ENCODE measurements at regions not wholly inside any gene's neighbourhood (a gene's known extent, or its start where the extent isn't known, plus 50 kb on each side); places are given as distances from the start of the nearest gene placed in this dataset.

DNA sequence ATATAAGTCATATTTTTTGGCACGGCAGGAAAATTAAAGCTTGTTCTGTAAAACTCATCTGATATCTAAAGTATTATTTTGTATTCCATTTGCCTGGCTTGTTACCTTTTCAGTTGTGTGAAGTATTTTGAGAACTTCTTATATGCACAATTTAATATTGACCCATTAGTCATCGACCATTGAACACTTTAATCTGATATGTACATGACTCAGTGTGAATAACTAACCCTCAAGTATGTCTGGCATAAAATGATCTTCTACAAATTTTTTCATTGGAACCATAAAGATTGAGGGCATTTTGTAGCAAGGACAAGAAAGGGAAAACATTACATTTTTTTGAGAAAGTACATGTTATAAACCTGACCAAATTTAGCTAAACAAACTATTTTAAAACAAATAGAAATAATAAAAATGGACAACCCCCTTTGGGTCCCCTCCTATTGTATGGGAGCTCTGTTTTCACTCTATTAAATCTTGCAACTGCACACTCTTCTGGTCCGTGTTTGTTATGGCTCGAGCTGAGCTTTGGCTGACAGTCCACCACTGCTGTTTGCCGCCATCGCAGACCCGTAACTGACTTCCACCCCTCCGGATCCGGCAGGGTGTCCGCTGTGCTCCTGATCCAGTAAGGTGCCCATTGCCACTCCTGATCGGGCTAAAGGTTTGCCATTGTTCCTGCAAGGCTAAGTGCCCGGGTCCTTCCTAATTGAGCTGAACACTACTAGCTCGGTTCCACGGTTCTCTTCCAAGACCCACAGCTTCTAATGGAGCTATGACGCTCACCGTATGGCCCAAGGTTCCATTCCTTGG is 118.8 kb downstream of the SLC6A15 start:
- TF ChIP-seq NFRKB (IDR thresholded peaks at IDR 0.05) (no peak), ARNT (IDR thresholded peaks at IDR 0.05) (no peak), LEF1 (IDR thresholded peaks at IDR 0.05; ENCODE audit: borderline replicate concordance) (no peak), HDGF (IDR thresholded peaks at IDR 0.05; ENCODE audit: borderline replicate concordance) (no peak), TARDBP (IDR thresholded peaks at IDR 0.05) (no peak), CTBP1 (IDR thresholded peaks at IDR 0.05; ENCODE audit: borderline replicate concordance) (no peak), FOXK2 (IDR thresholded peaks at IDR 0.05) (no peak), SP1 (IDR thresholded peaks at IDR 0.05) (no peak), ELF4 (IDR thresholded peaks at IDR 0.05) (no peak), FOXM1 (IDR thresholded peaks at IDR 0.05; ENCODE audit: borderline replicate concordance) (no peak)
- no peak for DNase-seq (ENCODE audit: extremely low spot score)
- POLR2A ChIA-PET, result no interaction called here
- CTCF ChIA-PET, result no interaction called here

DNA sequence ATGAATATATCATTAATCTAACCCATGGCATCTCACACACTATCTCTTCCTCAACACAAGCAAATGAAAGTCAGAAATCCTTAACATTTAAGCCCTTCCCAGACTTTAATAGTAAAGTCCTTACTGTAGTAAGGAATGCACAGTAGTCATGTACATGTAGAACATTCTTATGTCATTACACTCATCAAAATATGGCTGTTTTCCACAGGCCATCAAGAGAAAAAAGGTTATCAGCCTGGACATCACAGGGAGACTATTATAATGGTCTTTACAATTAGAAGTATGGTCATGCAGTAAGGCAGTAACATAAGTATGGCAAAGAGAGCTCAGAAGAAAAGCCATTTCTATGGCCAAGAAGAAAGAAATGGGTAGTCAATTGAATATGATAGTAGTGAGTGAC is 121.2 kb downstream of the SLC6A15 start:
- TF ChIP-seq ELF4 (IDR thresholded peaks at IDR 0.05) (no peak), SP1 (IDR thresholded peaks at IDR 0.05) (no peak), NFRKB (IDR thresholded peaks at IDR 0.05) (no peak), TARDBP (IDR thresholded peaks at IDR 0.05) (no peak), SUZ12 (IDR thresholded peaks at IDR 0.05) (no peak), ZNF384 (IDR thresholded peaks at IDR 0.05) (no peak), L3MBTL2 (conservative IDR thresholded peaks at IDR 0.05) (no peak), FOXK2 (IDR thresholded peaks at IDR 0.05) (no peak), HDGF (IDR thresholded peaks at IDR 0.05; ENCODE audit: borderline replicate concordance) (no peak), BHLHE40 (IDR thresholded peaks at IDR 0.05; ENCODE audit: borderline replicate concordance) (no peak)
- TF ChIP-seq, protein P1, sequence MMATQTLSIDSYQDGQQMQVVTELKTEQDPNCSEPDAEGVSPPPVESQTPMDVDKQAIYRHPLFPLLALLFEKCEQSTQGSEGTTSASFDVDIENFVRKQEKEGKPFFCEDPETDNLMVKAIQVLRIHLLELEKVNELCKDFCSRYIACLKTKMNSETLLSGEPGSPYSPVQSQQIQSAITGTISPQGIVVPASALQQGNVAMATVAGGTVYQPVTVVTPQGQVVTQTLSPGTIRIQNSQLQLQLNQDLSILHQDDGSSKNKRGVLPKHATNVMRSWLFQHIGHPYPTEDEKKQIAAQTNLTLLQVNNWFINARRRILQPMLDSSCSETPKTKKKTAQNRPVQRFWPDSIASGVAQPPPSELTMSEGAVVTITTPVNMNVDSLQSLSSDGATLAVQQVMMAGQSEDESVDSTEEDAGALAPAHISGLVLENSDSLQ (IDR thresholded peaks at IDR 0.05), result no peak
- no peak for DNase-seq (ENCODE audit: extremely low spot score)
- POLR2A ChIA-PET, result no interaction called here
- CTCF ChIA-PET, result no interaction called here

GRCh38 chr12:84789184-84789583 is 123.4 kb downstream of the SLC6A15 start:
- POLR2A ChIA-PET, result no interaction called here
- no peak for DNase-seq (ENCODE audit: extremely low spot score)
- CTCF ChIA-PET, result no interaction called here
- TF ChIP-seq LEF1 (IDR thresholded peaks at IDR 0.05; ENCODE audit: borderline replicate concordance) (no peak), ELF4 (IDR thresholded peaks at IDR 0.05) (no peak), TARDBP (IDR thresholded peaks at IDR 0.05) (no peak), SP1 (IDR thresholded peaks at IDR 0.05) (no peak), BHLHE40 (IDR thresholded peaks at IDR 0.05; ENCODE audit: borderline replicate concordance) (no peak), ZNF384 (IDR thresholded peaks at IDR 0.05) (no peak), FOXA1 (IDR thresholded peaks at IDR 0.05) (no peak), CTBP1 (IDR thresholded peaks at IDR 0.05; ENCODE audit: borderline replicate concordance) (no peak), FOXK2 (IDR thresholded peaks at IDR 0.05) (no peak), L3MBTL2 (conservative IDR thresholded peaks at IDR 0.05) (no peak), ARNT (IDR thresholded peaks at IDR 0.05) (no peak), HDGF (IDR thresholded peaks at IDR 0.05; ENCODE audit: borderline replicate concordance) (no peak), SUZ12 (IDR thresholded peaks at IDR 0.05) (no peak), NFRKB (IDR thresholded peaks at IDR 0.05) (no peak), FOXM1 (IDR thresholded peaks at IDR 0.05; ENCODE audit: borderline replicate concordance) (no peak)
- TF ChIP-seq, protein P1 (IDR thresholded peaks at IDR 0.05), result no peak

DNA sequence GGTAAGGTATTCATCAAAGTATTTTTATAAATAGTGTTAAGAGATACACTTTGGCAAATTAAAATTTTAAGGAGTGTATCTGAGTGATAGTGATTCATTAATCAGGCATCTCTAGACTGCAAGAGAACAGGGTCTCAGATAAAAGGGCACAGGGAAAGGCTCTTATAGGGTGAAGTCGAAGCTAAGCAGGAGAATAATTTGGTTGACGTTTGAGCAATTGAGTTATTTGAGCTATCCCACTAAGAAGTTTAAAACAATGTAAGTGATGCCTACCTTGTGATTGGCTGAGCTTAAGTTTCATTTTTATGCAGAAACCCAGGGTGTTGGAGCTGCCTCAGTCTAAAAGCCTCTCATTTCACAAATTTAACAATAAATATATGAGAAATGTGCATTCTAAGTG is 125.3 kb downstream of the SLC6A15 start:
- ChIA-PET POLR2A (no interaction called here), CTCF (no interaction called here)
- TF ChIP-seq TARDBP (IDR thresholded peaks at IDR 0.05) (no peak), ELF4 (IDR thresholded peaks at IDR 0.05) (no peak), FOXM1 (IDR thresholded peaks at IDR 0.05; ENCODE audit: borderline replicate concordance) (no peak), NFRKB (IDR thresholded peaks at IDR 0.05) (no peak), L3MBTL2 (conservative IDR thresholded peaks at IDR 0.05) (no peak), SP1 (IDR thresholded peaks at IDR 0.05) (no peak)
- TF ChIP-seq, protein P1 (IDR thresholded peaks at IDR 0.05), result no peak
- no peak for DNase-seq (ENCODE audit: extremely low spot score)

GRCh38 chr12:84786622-84787021 is 126.0 kb downstream of the SLC6A15 start:
- ChIA-PET POLR2A (no interaction called here), CTCF (no interaction called here)
- DNase-seq (ENCODE audit: extremely low spot score), result no peak
- TF ChIP-seq L3MBTL2 (conservative IDR thresholded peaks at IDR 0.05) (no peak), HDGF (IDR thresholded peaks at IDR 0.05; ENCODE audit: borderline replicate concordance) (no peak), FOXK2 (IDR thresholded peaks at IDR 0.05) (no peak), ARNT (IDR thresholded peaks at IDR 0.05) (no peak), ELF4 (IDR thresholded peaks at IDR 0.05) (no peak), FOXA1 (IDR thresholded peaks at IDR 0.05) (no peak), LEF1 (IDR thresholded peaks at IDR 0.05; ENCODE audit: borderline replicate concordance) (no peak), FOXM1 (IDR thresholded peaks at IDR 0.05; ENCODE audit: borderline replicate concordance) (no peak), TARDBP (IDR thresholded peaks at IDR 0.05) (no peak), NFRKB (IDR thresholded peaks at IDR 0.05) (no peak)
- TF ChIP-seq, protein P1 (IDR thresholded peaks at IDR 0.05), result no peak

GRCh38 chr12:84785951-84786350 is 126.6 kb downstream of the SLC6A15 start:
- DNase-seq (ENCODE audit: extremely low spot score), result no peak
- CTCF ChIA-PET, result no interaction called here
- POLR2A ChIA-PET, result no interaction called here
- TF ChIP-seq, protein P1 (IDR thresholded peaks at IDR 0.05), result no peak
- TF ChIP-seq BHLHE40 (IDR thresholded peaks at IDR 0.05; ENCODE audit: borderline replicate concordance) (no peak), NFRKB (IDR thresholded peaks at IDR 0.05) (no peak)
